ENCODE measurements at regions not wholly inside any gene's neighbourhood (a gene's known extent, or its start where the extent isn't known, plus 50 kb on each side); places are given as distances from the start of the nearest gene placed in this dataset.
"Not testable (repeated sequence)": the region's sequence is repeated elsewhere in the genome, so short reads cannot be mapped to it uniquely, and the experiment has no call there.

- DNase-seq (ENCODE audit: low spot score), result no peak
Measured at GRCh38 chr14:56351861-56352260, 227.7 kb upstream of the TMEM260 start.

GRCh38 chr14:56352999-56353398 lies 226.6 kb upstream of the TMEM260 start:
- DNase-seq (ENCODE audit: low spot score), result no peak

DNA sequence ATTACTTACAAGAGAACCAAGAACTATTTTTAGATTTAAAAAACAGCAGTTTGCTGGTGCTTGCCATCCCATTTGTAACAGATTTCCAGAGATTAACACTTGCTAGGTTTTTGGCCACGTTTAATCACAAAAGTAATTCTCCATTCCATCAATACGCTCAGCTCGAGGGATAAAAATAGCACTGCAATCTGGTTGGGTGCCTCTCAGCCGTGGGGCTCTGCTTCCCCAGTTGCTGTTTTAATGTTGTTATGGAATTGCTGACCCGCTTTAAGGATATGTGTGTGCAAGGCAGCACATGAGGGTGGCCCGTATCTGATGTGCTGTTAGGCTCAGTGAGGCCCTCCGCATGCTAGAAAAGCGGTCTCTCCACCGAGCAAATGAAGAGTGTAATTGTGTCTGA lies 222.2 kb upstream of the TMEM260 start:
- DNase-seq (ENCODE audit: low spot score), result no peak

DNA sequence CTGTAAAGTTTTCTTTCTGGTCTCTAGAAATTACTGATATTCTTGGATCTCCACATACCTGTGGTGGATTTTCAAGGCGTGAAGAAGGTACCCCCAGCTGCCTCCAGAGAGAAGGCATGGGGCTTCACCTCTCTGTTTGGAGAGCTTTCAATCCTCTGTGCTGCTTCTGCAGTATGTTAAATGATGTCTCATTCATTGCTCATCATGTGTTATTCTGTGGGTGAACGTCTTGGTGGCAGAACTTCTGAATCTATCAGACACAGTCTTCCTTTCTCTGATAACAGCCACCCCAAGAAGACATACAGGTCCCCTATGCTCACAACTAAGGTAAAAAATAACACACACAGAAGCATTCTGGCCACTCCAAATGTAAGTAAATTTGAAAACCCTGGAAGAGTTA lies 221.3 kb upstream of the TMEM260 start:
- DNase-seq (ENCODE audit: low spot score), result no peak

DNA sequence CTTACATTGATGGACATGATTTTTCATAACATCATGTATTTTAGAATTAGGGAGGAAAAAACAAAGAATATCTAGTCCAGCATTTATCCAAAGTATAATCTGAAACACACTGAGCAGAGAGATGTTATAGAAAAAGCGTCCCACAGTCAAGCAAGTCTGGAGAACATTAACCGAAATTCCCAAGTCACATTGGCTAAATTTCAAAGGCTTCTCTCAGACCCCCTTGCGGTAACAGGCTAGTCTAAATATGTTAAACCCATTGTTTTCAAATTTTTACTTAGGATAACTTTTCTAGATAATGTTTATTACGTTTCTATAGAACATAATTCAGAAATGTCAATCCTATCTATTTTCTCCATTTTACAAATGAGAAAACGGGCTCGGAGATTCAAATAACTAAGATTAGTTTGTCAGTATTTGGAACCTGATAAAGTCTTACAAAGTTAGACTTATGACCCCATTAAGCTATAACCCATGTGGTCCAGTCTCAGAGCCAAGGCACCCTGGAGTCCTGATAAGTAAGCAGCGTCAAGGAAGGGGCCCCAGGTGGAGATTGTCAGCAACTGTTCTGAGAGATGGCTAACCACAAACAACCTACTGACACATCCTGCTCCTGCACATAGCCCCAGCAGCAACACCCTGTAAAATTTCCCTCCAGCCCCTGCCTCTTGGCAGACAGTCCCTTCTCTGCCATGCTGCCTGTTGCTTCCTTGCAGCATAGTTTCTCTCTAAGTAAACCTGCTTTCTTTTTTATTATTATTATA lies 220.6 kb upstream of the TMEM260 start:
- DNase-seq (ENCODE audit: low spot score), result no peak

DNA sequence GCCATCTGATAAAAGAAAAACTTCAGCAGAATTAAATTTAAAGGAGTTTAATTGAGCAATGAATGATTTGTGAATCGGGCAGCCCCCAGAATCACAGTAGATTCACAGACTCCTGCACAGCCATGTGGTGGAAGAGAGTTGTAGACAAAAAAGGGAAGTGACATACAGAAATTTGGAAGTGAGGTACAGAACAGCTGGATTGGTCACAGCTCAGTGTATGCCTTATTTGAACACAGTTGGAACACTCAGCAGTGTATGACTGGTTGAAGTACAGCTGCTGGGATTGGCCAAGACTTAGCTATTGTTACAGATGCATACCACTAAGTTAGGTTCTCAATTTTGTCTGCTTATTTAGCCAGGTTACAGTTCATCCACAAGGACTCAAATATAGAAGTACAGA lies 213.9 kb upstream of the TMEM260 start:
- not testable (repeated sequence) for DNase-seq (ENCODE audit: low spot score)

DNA sequence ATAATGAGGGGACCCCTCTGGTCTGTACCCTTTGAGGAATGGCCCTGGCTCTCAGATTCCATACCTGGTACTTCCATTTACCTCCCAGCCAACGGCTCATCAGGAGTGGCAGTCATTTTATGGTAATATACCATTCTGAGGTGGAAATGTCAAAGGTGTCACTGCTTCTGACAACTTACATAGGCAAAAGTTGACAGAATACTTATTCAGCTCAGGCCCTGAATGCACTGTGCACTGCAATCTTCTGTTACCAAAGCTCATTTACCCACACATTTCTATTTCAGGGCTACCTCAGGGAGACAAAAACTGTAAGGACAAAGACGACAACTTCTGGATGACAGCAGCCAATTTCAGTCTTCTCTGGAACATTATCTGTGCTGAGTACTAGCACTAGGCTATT lies 212.2 kb upstream of the TMEM260 start:
- DNase-seq (ENCODE audit: low spot score), result no peak

- no peak for DNase-seq (ENCODE audit: low spot score)
Measured at GRCh38 chr14:56371737-56372136, 207.9 kb upstream of the TMEM260 start.

GRCh38 chr14:56374421-56374820 lies 205.2 kb upstream of the TMEM260 start:
- no peak for DNase-seq (ENCODE audit: low spot score)

DNA sequence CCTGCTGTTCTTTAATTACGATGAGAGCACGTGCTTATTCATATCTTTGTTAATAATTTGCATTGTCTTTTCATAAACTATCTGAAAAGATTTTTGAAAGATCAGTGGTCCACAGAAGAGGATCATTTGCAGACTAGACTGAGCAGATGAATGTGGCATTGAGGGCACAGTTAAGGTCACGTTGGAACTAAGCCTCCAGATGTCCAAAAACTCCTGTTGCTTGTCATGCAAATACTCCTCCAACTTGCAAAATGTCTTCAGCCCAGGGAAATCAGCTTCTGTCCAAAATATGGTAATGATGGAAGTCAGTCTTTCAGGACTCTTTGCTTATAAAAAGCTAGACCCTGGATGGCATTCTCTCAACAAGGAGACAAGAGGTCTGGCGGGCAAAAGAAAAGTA lies 201.6 kb upstream of the TMEM260 start:
- no peak for DNase-seq (ENCODE audit: low spot score)

DNA sequence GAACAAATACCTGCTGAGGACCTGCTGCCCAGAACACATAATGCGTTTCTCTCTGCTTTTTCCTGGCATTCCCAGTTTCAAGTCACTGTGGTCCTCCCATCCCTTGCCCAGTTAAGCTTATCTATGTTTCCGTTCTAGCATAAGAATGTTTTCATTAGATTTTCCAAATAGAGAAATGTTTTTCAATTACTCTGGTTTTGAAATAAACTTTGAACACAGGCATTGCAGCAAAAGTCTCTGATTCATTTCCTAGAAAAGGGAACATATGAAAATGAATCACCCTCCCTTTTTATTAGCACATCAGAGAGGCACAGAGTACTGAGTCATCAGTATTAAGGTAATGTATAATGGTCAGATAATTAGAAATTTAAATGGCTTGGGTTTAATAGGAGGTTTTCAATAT lies 201.1 kb upstream of the TMEM260 start:
- DNase-seq (ENCODE audit: low spot score), result no peak

DNA sequence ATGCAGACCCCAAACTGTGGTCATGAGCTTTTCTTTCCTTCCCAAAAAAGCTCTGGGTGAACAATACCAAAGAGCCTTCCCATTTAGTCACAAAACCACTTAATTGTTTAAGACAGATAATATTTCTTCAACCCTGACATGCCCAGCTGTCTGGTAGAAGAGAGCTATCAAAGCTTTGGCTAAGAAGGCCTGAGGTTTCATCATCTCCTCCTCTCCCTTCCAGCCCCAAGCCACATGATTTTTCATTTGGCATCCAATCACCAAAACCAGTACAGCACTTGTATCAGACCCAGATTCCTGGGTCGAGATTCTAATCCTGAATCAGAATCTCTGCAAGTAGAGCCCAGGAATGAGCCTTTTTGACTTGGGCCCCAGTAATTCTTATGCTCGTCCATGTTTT lies 199.6 kb upstream of the TMEM260 start:
- DNase-seq (ENCODE audit: low spot score), result no peak

DNA sequence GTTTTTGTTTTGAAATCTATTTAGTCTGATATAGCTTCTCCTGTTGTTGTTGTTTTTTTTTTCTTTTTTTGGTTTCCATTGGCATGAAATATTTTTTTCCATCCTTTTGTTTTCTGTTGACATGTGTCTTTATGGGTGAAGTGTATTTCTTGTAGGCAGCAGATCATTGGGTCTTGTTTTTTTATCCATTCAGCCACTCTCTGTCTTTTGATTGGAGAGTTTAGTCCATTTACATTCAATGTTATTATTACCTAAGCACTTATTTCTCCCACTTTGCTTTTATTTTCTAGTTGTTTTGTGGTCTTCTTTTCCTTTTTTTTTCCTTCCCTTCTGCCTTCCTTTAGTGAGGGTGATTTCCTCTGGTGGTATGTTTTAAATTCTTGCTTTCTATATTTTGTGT lies 193.6 kb upstream of the TMEM260 start:
- DNase-seq (ENCODE audit: low spot score), result no peak

DNA sequence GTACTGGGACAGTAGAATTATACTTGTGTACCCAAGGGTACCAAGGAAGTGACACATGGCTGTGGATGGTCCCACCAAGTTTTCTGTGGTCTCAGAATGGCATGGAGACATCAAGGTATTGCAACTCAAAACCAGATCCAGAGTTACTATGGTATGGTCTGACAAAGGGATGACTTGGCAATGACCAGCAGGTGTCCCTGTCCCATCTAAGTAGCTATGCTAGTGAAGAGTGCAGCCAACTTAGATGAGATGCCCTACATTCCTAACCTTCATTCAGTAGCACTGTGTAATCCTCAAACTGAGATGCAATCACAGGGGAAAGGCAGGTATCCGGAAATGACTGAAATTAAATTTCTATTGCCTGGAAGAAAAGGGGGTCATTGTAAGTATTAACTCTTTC lies 188.7 kb upstream of the TMEM260 start:
- DNase-seq (ENCODE audit: low spot score), result peak; percentile 0

GRCh38 chr14:56394826-56395530 lies 184.6 kb upstream of the TMEM260 start:
- no peak for DNase-seq (ENCODE audit: low spot score)

GRCh38 chr14:56400109-56400825 lies 179.3 kb upstream of the TMEM260 start:
- no peak for DNase-seq (ENCODE audit: low spot score)

GRCh38 chr14:56412468-56413434 lies 166.8 kb upstream of the TMEM260 start:
- no peak for DNase-seq (ENCODE audit: low spot score)

GRCh38 chr14:56413721-56414120 lies 165.9 kb upstream of the TMEM260 start:
- no peak for DNase-seq (ENCODE audit: low spot score)

- no peak for DNase-seq (ENCODE audit: low spot score)
Measured at GRCh38 chr14:56414236-56414635, 165.4 kb upstream of the TMEM260 start.

DNA sequence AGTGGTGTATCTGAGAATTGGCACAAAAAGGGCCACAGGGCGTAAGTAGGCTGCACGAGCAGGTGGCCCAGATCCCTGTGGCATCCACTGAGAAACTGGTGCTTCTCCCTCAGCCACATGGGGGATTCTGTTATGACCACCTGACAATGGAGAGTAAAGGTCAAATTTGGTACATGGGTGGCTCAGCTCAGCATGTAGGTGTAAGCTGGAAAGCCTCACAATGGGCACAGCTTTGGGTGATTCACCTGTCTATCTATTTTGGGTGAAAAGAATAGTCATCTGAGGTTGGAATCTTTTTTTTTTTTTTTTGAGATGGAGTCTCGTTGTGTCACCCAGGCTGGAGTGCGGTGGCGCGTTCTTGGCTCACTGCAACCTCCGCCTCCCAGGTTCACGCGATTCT lies 163.4 kb upstream of the TMEM260 start:
- DNase-seq (ENCODE audit: low spot score), result no peak

GRCh38 chr14:56417173-56417572 lies 162.4 kb upstream of the TMEM260 start:
- DNase-seq (ENCODE audit: low spot score), result no peak

DNA sequence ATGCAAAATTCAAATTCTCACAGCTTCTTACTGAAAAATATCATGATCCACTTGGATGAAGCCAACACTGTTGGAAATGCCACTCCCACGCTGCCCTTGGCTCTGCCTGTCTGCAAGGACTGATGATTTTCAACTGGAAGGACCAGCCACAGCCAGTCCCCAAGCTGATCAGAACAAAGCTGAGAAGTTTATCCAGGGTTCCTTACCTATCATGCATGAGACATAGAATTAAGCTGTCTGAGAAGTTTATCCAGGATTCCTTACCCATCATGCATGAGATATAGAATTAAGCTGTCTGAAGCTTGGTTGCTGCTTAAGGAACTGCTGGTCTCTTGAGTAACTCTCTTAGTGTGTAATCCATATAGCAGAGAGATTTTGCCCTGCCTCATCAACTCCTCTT lies 159.8 kb upstream of the TMEM260 start:
- DNase-seq (ENCODE audit: low spot score), result no peak
